Neural cell (in vitro differentiated cells): ENCODE measurements at regions not wholly inside any gene's neighbourhood (a gene's known extent, or its start where the extent isn't known, plus 50 kb on each side); places are given as distances from the start of the nearest gene placed in this dataset.

Experiments used
- H2AFZ ChIP-seq: fragments of 200-600, 300-800 bp; sonication (generic), shearing (Covaris generic); 2 replicates; pipeline ENCODE4 v1.6.0; 2014; ENCODE audit warnings: low read depth, mild to moderate bottlenecking, antibody characterized with exemption, low read length, moderate library complexity
- H3F3A ChIP-seq: fragments of 200-600 bp; shearing (Covaris generic); 2 replicates; pipeline ENCODE4 v1.6.1; 2016; ENCODE audit warnings: mild to moderate bottlenecking, moderate library complexity, mixed read lengths, antibody characterized with exemption, low read length; ENCODE audit not compliant: insufficient read depth, poor library complexity, severe bottlenecking
- H3K27ac ChIP-seq: fragments of 200-600, 300-800 bp; sonication (generic), shearing (Covaris generic); 2 replicates; pipeline ENCODE4 v1.5.1; 2014; ENCODE audit warnings: mild to moderate bottlenecking, low read length, moderate library complexity
- H3K27me3 ChIP-seq: fragments of 300-800, 200-600 bp; sonication (generic), shearing (Covaris generic); 2 replicates; pipeline ENCODE4 v1.6.0; 2014; ENCODE audit warnings: mild to moderate bottlenecking, low read depth, low read length, moderate library complexity; ENCODE audit not compliant: insufficient read depth
- H3K36me3 ChIP-seq: fragments of 300-800, 200-600 bp; sonication (generic), shearing (Covaris generic); 2 replicates; pipeline ENCODE4 v1.5.1; 2014; ENCODE audit warnings: mild to moderate bottlenecking, antibody characterized with exemption, low read length, moderate library complexity; ENCODE audit not compliant: insufficient read depth
- H3K4me2 ChIP-seq: fragments of 300-800, 200-600 bp; sonication (generic), shearing (Covaris generic); 2 replicates; pipeline ENCODE4 v1.6.0; 2014; ENCODE audit warnings: mild to moderate bottlenecking, low read length
- H3K4me3 ChIP-seq: fragments of 300-800, 200-600 bp; sonication (generic), shearing (Covaris generic); 2 replicates; pipeline ENCODE4 v1.5.1; 2014; ENCODE audit warnings: mild to moderate bottlenecking, low read length, moderate library complexity
- H3K79me2 ChIP-seq: fragments of 200-600 bp; shearing (Covaris generic); replicated peaks from 2 replicates; pipeline ENCODE4 v1.6.0; 2014; ENCODE audit warnings: mild to moderate bottlenecking, low read length, moderate library complexity; ENCODE audit not compliant: insufficient read depth
- H3K9ac ChIP-seq: fragments of 300-800, 200-600 bp; sonication (generic), shearing (Covaris generic); 2 replicates; pipeline ENCODE4 v1.6.1; 2016; ENCODE audit warnings: mild to moderate bottlenecking, low read length, mixed read lengths
- H3K9me2 ChIP-seq: fragments of 200-600 bp; shearing (Covaris generic); 2 replicates; pipeline ENCODE4 v1.6.1; 2016; ENCODE audit warnings: mild to moderate bottlenecking, low read length, mixed read lengths; ENCODE audit not compliant: insufficient read depth
- H3K9me3 ChIP-seq: fragments of 200-600, 300-800 bp; sonication (generic), shearing (Covaris generic); 2 replicates; pipeline ENCODE4 v1.6.1; 2016; ENCODE audit warnings: mild to moderate bottlenecking, mixed run types, low read length, moderate library complexity, mixed read lengths
- H4K20me1 ChIP-seq: fragments of 200-600 bp; shearing (Covaris generic); 2 replicates; pipeline ENCODE4 v1.6.1; 2016; ENCODE audit warnings: mild to moderate bottlenecking, mixed run types; ENCODE audit not compliant: insufficient read depth
- CTCF ChIP-seq: fragments of 450-650 bp; IDR thresholded peaks from 2 replicates; pipeline ENCODE4 v1.5.1; 2014; ENCODE audit warnings: antibody characterized with exemption, mild to moderate bottlenecking, moderate library complexity; ENCODE audit not compliant: poor library complexity, severe bottlenecking
- EP300 ChIP-seq: fragments of 450-650 bp; conservative IDR thresholded peaks from 2 replicates; pipeline ENCODE4 v1.6.1; 2014; ENCODE audit warnings: antibody characterized with exemption, mild to moderate bottlenecking, moderate library complexity; ENCODE audit not compliant: poor library complexity, severe bottlenecking
- EZH2 ChIP-seq: fragments of 200-600, 300-800 bp; shearing (Covaris generic), sonication (generic); IDR thresholded peaks from 2 replicates; pipeline ENCODE4 v1.6.1; 2014; ENCODE audit warnings: antibody characterized with exemption, low read length, borderline replicate concordance, mild to moderate bottlenecking; ENCODE audit not compliant: insufficient read depth, poor library complexity, severe bottlenecking
- MXI1 ChIP-seq: fragments of 450-650 bp; conservative IDR thresholded peaks from 2 replicates; pipeline ENCODE4 v1.6.1; 2014; ENCODE audit warnings: antibody characterized with exemption, mild to moderate bottlenecking; ENCODE audit not compliant: poor library complexity, severe bottlenecking
- POLR2AphosphoS5 ChIP-seq: IDR thresholded peaks from 2 replicates; pipeline ENCODE4 v1.6.1; 2012
- RAD21 ChIP-seq: fragments of 450-650 bp; conservative IDR thresholded peaks from 2 replicates; pipeline ENCODE4 v1.6.1; 2014; ENCODE audit warnings: antibody characterized with exemption, mild to moderate bottlenecking, moderate library complexity
- REST ChIP-seq: IDR thresholded peaks from 2 replicates; pipeline ENCODE4 v1.6.1; 2012; ENCODE audit warnings: borderline replicate concordance
- SMC3 ChIP-seq: fragments of 450-650 bp; conservative IDR thresholded peaks from 2 replicates; pipeline ENCODE4 v1.6.1; 2014; ENCODE audit warnings: antibody characterized with exemption, mild to moderate bottlenecking, moderate library complexity; ENCODE audit not compliant: poor library complexity
- TAF1 ChIP-seq: IDR thresholded peaks from 2 replicates; pipeline ENCODE4 v1.6.1; 2012; ENCODE audit warnings: low read depth

GRCh38 chr9:109624143-109624542, 126.0 kb upstream of the PTPN3 start:
- H3K36me3 ChIP-seq: no peaks in the 10 kb centered on the region
- H3K9me2 ChIP-seq: no peaks in the 10 kb centered on the region

GRCh38 chr9:109624896-109625295, 126.8 kb upstream of the PTPN3 start:
- no peaks in the 10 kb centered on the region for H3K9me3 ChIP-seq
- H3F3A ChIP-seq: no peaks in the 10 kb centered on the region
- no peak overlapping the region for H3K4me2 ChIP-seq
- no peak overlapping the region for H3K4me3 ChIP-seq
- no peak overlapping the region for H3K27ac ChIP-seq
- H3K36me3 ChIP-seq: no peaks in the 10 kb centered on the region
- no peak overlapping the region for H3K9ac ChIP-seq
- no peaks in the 10 kb centered on the region for H3K27me3 ChIP-seq
- H4K20me1 ChIP-seq: no peaks in the 10 kb centered on the region
- no peaks in the 10 kb centered on the region for H3K9me2 ChIP-seq
- H2AFZ ChIP-seq: no peak overlapping the region
- H3K79me2 ChIP-seq: no peaks in the 10 kb centered on the region
- TF ChIP-seq EP300: no peak
- TF ChIP-seq CTCF: no peak
- no peak for TF ChIP-seq TAF1
- TF ChIP-seq REST: no peak
- TF ChIP-seq RAD21: no peak
- TF ChIP-seq SMC3: no peak
- no peak for TF ChIP-seq POLR2AphosphoS5

More at GRCh38 chr9:109624143-109624542, 126.0 kb upstream of the PTPN3 start:
- H2AFZ ChIP-seq: no peak overlapping the region
- no peaks in the 10 kb centered on the region for H3K27me3 ChIP-seq
- H3K4me2 ChIP-seq: no peak overlapping the region
- no peak overlapping the region for H3K27ac ChIP-seq
- H3K9me3 ChIP-seq: no peaks in the 10 kb centered on the region
- no peak overlapping the region for H3K4me3 ChIP-seq
- H4K20me1 ChIP-seq: no peaks in the 10 kb centered on the region
- H3K79me2 ChIP-seq: no peaks in the 10 kb centered on the region
- no peak overlapping the region for H3K9ac ChIP-seq
- TF ChIP-seq POLR2AphosphoS5 (no peak), TAF1 (no peak), MXI1 (no peak), CTCF (no peak), RAD21 (no peak), EZH2 (no peak), REST (no peak), SMC3 (no peak), EP300 (no peak)
- no peaks in the 10 kb centered on the region for H3F3A ChIP-seq
